GM12892 (cell line): ENCODE measurements at regions not wholly inside any gene's neighbourhood (a gene's known extent, or its start where the extent isn't known, plus 50 kb on each side); places are given as distances from the start of the nearest gene placed in this dataset.

Experiments
- DNase-seq: peaks from one replicate; pipeline ENCODE4 v3.0.0; 2011; ENCODE audit not compliant: insufficient read length
- FAIRE-seq: peaks from 2 replicates; lab custom pipeline; 2011; peaks lifted over from hg19 to GRCh38; lab: Jason Lieb, UNC
- POLR2A ChIP-seq: IDR thresholded peaks from 2 replicates; pipeline ENCODE4 v1.6.1; 2011; ENCODE audit warnings: low read depth, low read length, control low read depth
- POLR2AphosphoS5 ChIP-seq: IDR thresholded peaks from 2 replicates; pipeline ENCODE4 v1.6.1; 2011; ENCODE audit warnings: low read depth, low read length, control low read depth
- TAF1 ChIP-seq: IDR thresholded peaks from 2 replicates; pipeline ENCODE4 v1.6.1; 2011; ENCODE audit warnings: low read depth, mild to moderate bottlenecking, control low read depth, low read length, borderline replicate concordance

DNA sequence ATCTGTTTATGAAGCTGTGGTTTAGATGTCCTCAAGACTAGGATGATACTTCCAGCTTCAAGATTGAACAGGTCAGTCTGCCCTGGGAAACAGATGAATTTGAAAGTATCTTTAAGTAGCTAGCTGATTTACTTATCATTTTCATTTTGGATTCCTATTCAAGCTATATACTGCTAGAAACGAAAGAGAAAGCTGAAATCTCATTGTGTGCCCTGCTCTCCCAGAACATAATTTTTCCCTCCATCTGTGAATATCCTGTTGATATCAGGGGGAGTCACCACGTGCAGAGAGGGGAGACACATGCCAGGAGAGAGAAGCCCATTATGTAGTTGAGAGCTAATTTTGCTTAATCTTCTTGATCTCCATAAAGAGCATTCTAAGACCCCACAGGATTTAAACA is 439.1 kb downstream of the NR2F1-AS1 start:
- TF ChIP-seq TAF1 (no peak), POLR2AphosphoS5 (no peak), POLR2A (no peak)
- DNase-seq, result no peak
- FAIRE-seq, result no peak

DNA sequence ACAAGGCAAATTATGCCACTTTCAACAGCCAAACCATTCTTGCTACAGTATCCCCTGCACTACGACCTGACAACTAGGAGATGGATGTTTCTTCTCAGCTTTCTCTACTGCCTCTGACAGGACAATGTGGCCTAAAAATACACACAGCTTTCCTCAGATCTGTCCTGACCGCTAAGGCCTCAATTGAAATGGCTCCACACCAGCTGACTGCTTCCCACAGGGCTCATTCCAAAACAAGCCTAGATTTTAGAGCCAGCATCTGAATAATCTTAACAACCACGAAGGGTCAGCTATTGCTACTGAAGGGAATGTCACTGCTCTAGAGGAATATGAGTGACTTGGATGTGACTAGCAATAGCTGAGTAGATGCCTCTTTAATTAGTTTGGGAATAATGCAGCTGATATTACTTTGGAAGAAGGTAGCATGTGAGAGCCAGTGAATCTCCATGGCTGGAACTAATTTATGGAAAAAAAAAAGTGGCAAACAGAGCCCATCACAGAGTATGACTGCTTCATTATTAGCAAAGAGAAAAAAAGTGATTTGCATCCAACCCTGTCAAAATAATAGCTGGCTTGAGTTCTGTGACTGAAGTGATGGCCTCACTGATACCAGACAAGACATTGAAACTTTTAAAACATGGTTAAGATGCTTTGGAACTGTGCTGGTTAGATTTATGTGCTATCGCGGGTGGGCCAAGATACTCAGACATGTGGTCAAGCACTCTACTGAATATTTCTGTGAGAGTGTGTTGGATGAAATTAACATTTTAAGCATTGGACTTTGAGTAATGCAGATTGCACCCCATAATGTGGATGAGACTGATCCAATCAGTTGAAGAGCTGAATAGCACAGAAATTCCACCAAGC is 450.2 kb downstream of the NR2F1-AS1 start:
- FAIRE-seq, result no peak
- TF ChIP-seq POLR2AphosphoS5 (no peak), POLR2A (no peak), TAF1 (no peak)
- no peak for DNase-seq

- no peak for DNase-seq
- TF ChIP-seq TAF1 (no peak), POLR2A (no peak), POLR2AphosphoS5 (no peak)
- no peak for FAIRE-seq
These were observed 454.4 kb downstream of the NR2F1-AS1 start for GRCh38 chr5:93126634-93127033.

DNA sequence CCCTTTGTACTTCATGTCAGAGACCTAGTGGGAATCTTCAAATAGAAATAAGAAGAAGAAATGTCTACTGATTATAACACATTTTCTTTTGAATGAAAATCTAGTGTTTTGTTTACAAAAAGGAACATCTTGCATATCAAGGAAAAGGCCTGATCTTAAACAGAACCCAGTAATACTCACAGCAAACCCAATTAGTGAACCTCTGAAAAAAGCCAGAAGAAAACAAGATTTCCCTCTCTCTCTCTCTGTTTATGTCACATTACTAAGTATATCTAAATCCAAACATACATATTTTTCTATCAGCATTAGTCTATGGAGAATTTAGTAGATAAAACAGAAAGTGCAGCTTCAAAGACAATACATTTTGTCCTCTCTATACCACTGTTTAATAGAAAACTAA is 457.9 kb downstream of the NR2F1-AS1 start:
- no peak for DNase-seq
- TF ChIP-seq POLR2AphosphoS5 (no peak), TAF1 (no peak), POLR2A (no peak)
- no peak for FAIRE-seq

- FAIRE-seq (no peak), DNase-seq (no peak)
- TF ChIP-seq TAF1 (no peak), POLR2A (no peak), POLR2AphosphoS5 (no peak)
These were observed 458.6 kb downstream of the NR2F1-AS1 start for GRCh38 chr5:93122446-93122845.

GRCh38 chr5:93120771-93121170 is 460.2 kb downstream of the NR2F1-AS1 start:
- DNase-seq (no peak), FAIRE-seq (no peak)
- TF ChIP-seq POLR2A, result no peak

DNA sequence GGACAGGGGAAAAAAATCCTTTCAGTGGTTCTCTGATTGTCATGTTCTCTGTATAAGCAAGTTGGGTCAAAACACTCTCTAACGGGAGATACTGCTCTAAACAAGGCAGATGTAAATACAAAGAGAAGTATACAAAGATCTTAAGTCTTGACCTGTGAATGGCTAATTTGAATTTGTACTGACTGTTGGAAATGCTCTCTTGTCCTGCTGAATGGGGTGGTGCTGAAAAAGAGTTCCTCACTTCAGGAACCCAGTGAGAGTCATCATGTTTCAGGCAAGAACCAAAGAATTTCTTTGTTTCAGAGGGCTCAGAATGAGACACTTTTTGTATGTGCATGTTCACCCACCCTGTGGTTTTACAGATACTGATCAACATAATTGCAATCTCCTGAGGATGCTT is 461.0 kb downstream of the NR2F1-AS1 start:
- no peak for FAIRE-seq
- no peak for TF ChIP-seq POLR2AphosphoS5
- TF ChIP-seq POLR2A, result no peak
- TF ChIP-seq TAF1, result no peak
- DNase-seq, result no peak

- DNase-seq (no peak), FAIRE-seq (no peak)
- TF ChIP-seq TAF1 (no peak), POLR2A (no peak), POLR2AphosphoS5 (no peak)
These were observed 463.1 kb downstream of the NR2F1-AS1 start for GRCh38 chr5:93117751-93118531.

GRCh38 chr5:93107805-93108520 is 473.1 kb downstream of the NR2F1-AS1 start:
- TF ChIP-seq TAF1 (no peak), POLR2AphosphoS5 (no peak), POLR2A (no peak)
- FAIRE-seq (no peak), DNase-seq (no peak)

- FAIRE-seq (no peak), DNase-seq (no peak)
- TF ChIP-seq TAF1 (no peak), POLR2AphosphoS5 (no peak), POLR2A (no peak)
These were observed 473.9 kb downstream of the NR2F1-AS1 start for GRCh38 chr5:93107141-93107540.

- TF ChIP-seq POLR2AphosphoS5 (no peak), TAF1 (no peak), POLR2A (no peak)
- FAIRE-seq, result no peak
- DNase-seq, result no peak
These were observed 479.4 kb downstream of the NR2F1-AS1 start for GRCh38 chr5:93101661-93102060.

DNA sequence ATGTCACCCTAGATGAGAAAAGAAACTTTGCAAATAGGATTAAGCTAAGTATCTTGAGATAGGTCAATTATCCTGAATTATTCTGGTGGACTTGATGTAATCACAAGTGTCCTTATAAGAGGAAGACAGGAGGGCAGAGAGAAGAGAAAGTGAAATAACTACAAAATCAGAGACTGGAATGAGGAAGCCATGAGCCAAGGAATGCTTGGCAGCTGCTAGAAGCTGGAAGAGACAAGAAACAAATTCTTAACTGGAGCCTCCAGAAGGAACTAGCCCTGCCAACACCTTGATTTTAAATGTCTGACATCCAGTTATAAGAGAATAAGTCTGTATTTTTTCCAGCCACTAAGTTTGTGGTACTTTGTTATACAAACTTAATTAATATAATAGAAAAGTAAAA is 480.0 kb downstream of the NR2F1-AS1 start:
- FAIRE-seq (no peak), DNase-seq (no peak)
- TF ChIP-seq POLR2AphosphoS5, result no peak
- no peak for TF ChIP-seq POLR2A
- no peak for TF ChIP-seq TAF1

DNA sequence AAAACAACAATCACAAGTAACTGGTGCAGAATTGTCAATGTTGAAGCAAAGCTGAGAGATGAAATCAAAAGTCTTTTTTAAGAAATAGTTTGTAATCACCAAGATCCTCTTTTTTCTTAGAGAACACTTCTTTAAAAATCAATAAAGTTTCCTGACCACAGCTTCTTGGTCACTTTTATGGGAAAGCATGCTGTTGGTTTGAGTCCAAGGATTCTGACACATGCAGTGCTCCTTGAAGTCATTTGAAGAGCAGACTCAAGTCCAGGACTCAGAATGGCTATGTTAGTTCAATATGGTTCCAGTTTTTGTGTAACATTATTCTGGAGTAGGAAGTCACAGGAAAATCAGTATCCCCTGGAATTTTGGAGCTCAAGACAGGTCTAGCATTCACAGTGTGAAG is 480.6 kb downstream of the NR2F1-AS1 start:
- DNase-seq, result no peak
- no peak for TF ChIP-seq POLR2AphosphoS5
- TF ChIP-seq TAF1, result no peak
- TF ChIP-seq POLR2A, result no peak
- FAIRE-seq, result no peak

DNA sequence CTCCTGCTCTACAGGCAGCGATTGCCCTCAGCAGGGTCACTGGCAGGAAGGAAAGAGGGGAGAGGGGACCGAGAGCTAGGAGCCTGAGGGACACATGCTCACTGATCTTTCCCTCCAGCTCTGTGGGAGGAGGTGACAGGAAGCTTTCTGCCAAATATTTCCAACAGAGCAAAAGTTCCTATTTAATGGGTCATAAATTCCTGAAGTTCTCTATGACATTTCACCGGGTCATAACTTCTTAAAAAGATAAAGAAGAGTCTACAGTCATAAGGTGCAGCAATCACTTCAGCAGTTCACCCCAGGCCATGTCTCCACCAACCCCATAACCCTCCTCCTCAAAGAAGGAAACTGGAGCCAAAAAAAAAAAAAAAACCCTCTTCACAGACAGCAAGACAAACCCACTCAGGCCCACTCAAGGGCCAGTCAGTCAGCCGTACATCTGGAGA is 481.1 kb downstream of the NR2F1-AS1 start:
- TF ChIP-seq TAF1 (no peak), POLR2A (no peak), POLR2AphosphoS5 (no peak)
- no peak for DNase-seq
- FAIRE-seq, result no peak
